SK-N-SH (cell line): ENCODE measurements at regions not wholly inside any gene's neighbourhood (a gene's known extent, or its start where the extent isn't known, plus 50 kb on each side); places are given as distances from the start of the nearest gene placed in this dataset.

Experiments used
- CTCF ChIA-PET: fragments of 300-600, 350-600 bp; formaldehyde crosslinking; extraction: SDS; loops from one replicate; lab custom pipeline; 2021; lab: Yijun Ruan, JAX
- POLR2A ChIA-PET: fragments of 350-600 bp; sonication (Branson Sonifier 250); formaldehyde crosslinking; extraction: SDS; loops from one replicate; lab custom pipeline; 2020; ENCODE audit warnings: antibody characterized with exemption, inconsistent platforms; lab: Yijun Ruan, JAX
- DNase-seq: peaks from one replicate; pipeline ENCODE4 v3.0.0; 2012
- H2AFZ ChIP-seq: fragments of 200-600 bp; sonication (generic); 2 replicates; pipeline ENCODE4 v1.8.1; 2016; ENCODE audit warnings: antibody characterized with exemption, mild to moderate bottlenecking, low read depth
- H3F3A ChIP-seq: fragments of 200-600 bp; sonication (generic); replicated peaks from 2 replicates; pipeline ENCODE3; 2016; ENCODE audit warnings: antibody characterized with exemption, mild to moderate bottlenecking; ENCODE audit not compliant: insufficient read depth
- H3K27ac ChIP-seq, 2 experiments: fragments of 200-500 bp in 1 of 2; fragments of 200-600 bp in 1 of 2; sonication (Bioruptor generic) in 1 of 2; sonication (generic), shearing (Covaris generic) in 1 of 2; 2 replicates each; pipeline versions ENCODE4 v1.5.1 to v1.6.1; 2014 to 2016; ENCODE audit warnings: low read depth in 2 of 2, inconsistent platforms in 1 of 2, low read length in 1 of 2, mild to moderate bottlenecking in 1 of 2, mixed read lengths in 1 of 2
- H3K27me3 ChIP-seq: fragments of 200-600 bp; sonication (generic), shearing (Covaris generic); 2 replicates; pipeline ENCODE4 v1.6.1; 2016; ENCODE audit warnings: mixed run types; ENCODE audit not compliant: insufficient read depth
- H3K36me3 ChIP-seq, 2 experiments: fragments of 200-500 bp in 1 of 2; fragments of 200-600 bp in 1 of 2; sonication (Bioruptor generic) in 1 of 2; sonication (generic) in 1 of 2; replicated peaks in 1 of 2; 2 replicates each; pipeline versions ENCODE3 to v1.5.1; 2014 to 2016; ENCODE audit warnings: low read length in 1 of 2, mild to moderate bottlenecking in 1 of 2; ENCODE audit not compliant: insufficient read depth in 2 of 2, control insufficient read depth in 1 of 2
- H3K4me1 ChIP-seq, 2 experiments: fragments of 200-500 bp in 1 of 2; fragments of 200-600 bp in 1 of 2; sonication (Bioruptor generic) in 1 of 2; sonication (generic), shearing (Covaris generic) in 1 of 2; 2 replicates each; pipeline versions ENCODE4 v1.5.1 to v1.6.1; 2014 to 2016; ENCODE audit warnings: low read depth in 1 of 2, low read length in 1 of 2, mixed run types in 1 of 2; ENCODE audit not compliant: insufficient read depth in 2 of 2, control insufficient read depth in 1 of 2
- H3K4me2 ChIP-seq: fragments of 200-600 bp; sonication (generic), shearing (Covaris generic); 2 replicates; pipeline ENCODE4 v1.6.1; 2017; ENCODE audit warnings: mixed run types
- H3K4me3 ChIP-seq, 2 experiments: fragments of 200-500 bp in 1 of 2; fragments of 200-600 bp in 1 of 2; sonication (Bioruptor generic) in 1 of 2; sonication (generic), shearing (Covaris generic) in 1 of 2; 2 replicates each; pipeline versions ENCODE4 v1.5.1 to v1.8.1; 2014 to 2016; ENCODE audit warnings: low read depth in 2 of 2, inconsistent platforms in 1 of 2, low read length in 1 of 2, mild to moderate bottlenecking in 1 of 2, mixed read lengths in 1 of 2, moderate library complexity in 1 of 2
- H3K79me2 ChIP-seq: fragments of 200-600 bp; sonication (generic); 2 replicates; pipeline ENCODE4 v1.8.1; 2017; ENCODE audit warnings: mild to moderate bottlenecking; ENCODE audit not compliant: insufficient read depth
- H3K9ac ChIP-seq: fragments of 200-600 bp; sonication (generic); 2 replicates; pipeline ENCODE4 v1.6.1; 2017; ENCODE audit warnings: mixed run types
- H3K9me2 ChIP-seq: fragments of 200-600 bp; sonication (generic); 2 replicates; pipeline ENCODE4 v1.6.1; 2017; ENCODE audit warnings: mixed run types
- H3K9me3 ChIP-seq: fragments of 200-600 bp; sonication (generic); 2 replicates; pipeline ENCODE4 v1.6.1; 2017; ENCODE audit warnings: mixed run types, mild to moderate bottlenecking, moderate library complexity
- H4K20me1 ChIP-seq: fragments of 200-600 bp; sonication (generic); 2 replicates; pipeline ENCODE4 v1.6.1; 2017; ENCODE audit warnings: mild to moderate bottlenecking, mixed run types; ENCODE audit not compliant: insufficient read depth
- CHD2 ChIP-seq: fragments of 150-350 bp; IDR thresholded peaks from 2 replicates; pipeline ENCODE4 v1.6.1; 2018; ENCODE audit warnings: low read length; ENCODE audit not compliant: partially characterized antibody
- EP300 ChIP-seq, 2 experiments: IDR thresholded peaks; 2 replicates each; pipeline versions ENCODE4 v1.4.0 to v1.6.1; 2012; ENCODE audit warnings: borderline replicate concordance in 1 of 2, low read depth in 1 of 2, low read length in 1 of 2
- EZH2phosphoT487 ChIP-seq: fragments of 200-600 bp; sonication (generic); IDR thresholded peaks from 2 replicates; pipeline ENCODE4 v1.6.1; 2017; ENCODE audit warnings: low read depth, mixed run types, mild to moderate bottlenecking, antibody characterized with exemption, moderate library complexity, borderline replicate concordance
- FOXJ3 ChIP-seq: sonication (generic); formaldehyde crosslinking; IDR thresholded peaks from 2 replicates; pipeline ENCODE4 v1.5.1; 2020; ENCODE audit warnings: mild to moderate bottlenecking, missing genetic modification reagents
- GABPA ChIP-seq: IDR thresholded peaks from 2 replicates; pipeline ENCODE4 v1.4.0; 2012; ENCODE audit warnings: low read depth, mild to moderate bottlenecking
- GATA2 ChIP-seq: sonication (generic); formaldehyde crosslinking; IDR thresholded peaks from 2 replicates; pipeline ENCODE4 v1.5.0; 2020; ENCODE audit warnings: mild to moderate bottlenecking, missing genetic modification reagents
- MXI1 ChIP-seq: IDR thresholded peaks from 2 replicates; pipeline ENCODE4 v1.6.1; 2012; ENCODE audit warnings: mild to moderate bottlenecking, low read depth, low read length, improper control_type of control experiment
- NFIC ChIP-seq: IDR thresholded peaks from 2 replicates; pipeline ENCODE4 v1.4.0; 2012; ENCODE audit warnings: borderline replicate concordance
- POLR2AphosphoS5 ChIP-seq: IDR thresholded peaks from 2 replicates; pipeline ENCODE4 v1.6.1; 2012; ENCODE audit warnings: low read depth, low read length
- RAD21 ChIP-seq: IDR thresholded peaks from 2 replicates; pipeline ENCODE4 v1.6.1; 2012; ENCODE audit warnings: mild to moderate bottlenecking, low read length
- RFX5 ChIP-seq: IDR thresholded peaks from 2 replicates; pipeline ENCODE4 v1.6.1; 2012; ENCODE audit warnings: mild to moderate bottlenecking, improper control_type of control experiment, low read length
- RXRA ChIP-seq: IDR thresholded peaks from 2 replicates; pipeline ENCODE4 v1.4.0; 2012; ENCODE audit warnings: low read depth, mild to moderate bottlenecking, borderline replicate concordance
- SMC3 ChIP-seq: IDR thresholded peaks from 2 replicates; pipeline ENCODE4 v1.6.1; 2012; ENCODE audit warnings: low read depth, low read length, improper control_type of control experiment
- TEAD4 ChIP-seq: IDR thresholded peaks from 2 replicates; pipeline ENCODE4 v1.4.0; 2012; ENCODE audit warnings: mild to moderate bottlenecking, borderline replicate concordance; ENCODE audit not compliant: insufficient read depth
- ZBTB33 ChIP-seq: IDR thresholded peaks from 2 replicates; pipeline ENCODE4 v1.4.0; 2012; ENCODE audit warnings: low read depth, borderline replicate concordance
- WGBS: methylation state at CpG from one replicate; pipeline ENCODE4 v1.1.6; 2017; ENCODE audit warnings: low lambda C conversion rate; 5-methylcytosine and 5-hydroxymethylcytosine counted together
- TF ChIP-seq, protein P1 (sequence below): fragments of 150-350 bp; IDR thresholded peaks from 2 replicates; pipeline ENCODE4 v1.6.1; 2016; ENCODE audit warnings: mild to moderate bottlenecking, low read depth, low read length
- TF ChIP-seq, protein P2 (sequence below): IDR thresholded peaks from 2 replicates; pipeline ENCODE4 v1.4.0; 2012; ENCODE audit warnings: low read depth, borderline replicate concordance

GRCh38 chr2:235171550-235172031 is 219.8 kb downstream of the SH3BP4 start (continued):
- TF ChIP-seq, protein P1, sequence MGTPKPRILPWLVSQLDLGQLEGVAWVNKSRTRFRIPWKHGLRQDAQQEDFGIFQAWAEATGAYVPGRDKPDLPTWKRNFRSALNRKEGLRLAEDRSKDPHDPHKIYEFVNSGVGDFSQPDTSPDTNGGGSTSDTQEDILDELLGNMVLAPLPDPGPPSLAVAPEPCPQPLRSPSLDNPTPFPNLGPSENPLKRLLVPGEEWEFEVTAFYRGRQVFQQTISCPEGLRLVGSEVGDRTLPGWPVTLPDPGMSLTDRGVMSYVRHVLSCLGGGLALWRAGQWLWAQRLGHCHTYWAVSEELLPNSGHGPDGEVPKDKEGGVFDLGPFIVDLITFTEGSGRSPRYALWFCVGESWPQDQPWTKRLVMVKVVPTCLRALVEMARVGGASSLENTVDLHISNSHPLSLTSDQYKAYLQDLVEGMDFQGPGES: no peak
- TF ChIP-seq, all 33 proteins: peak for 7

DNA sequence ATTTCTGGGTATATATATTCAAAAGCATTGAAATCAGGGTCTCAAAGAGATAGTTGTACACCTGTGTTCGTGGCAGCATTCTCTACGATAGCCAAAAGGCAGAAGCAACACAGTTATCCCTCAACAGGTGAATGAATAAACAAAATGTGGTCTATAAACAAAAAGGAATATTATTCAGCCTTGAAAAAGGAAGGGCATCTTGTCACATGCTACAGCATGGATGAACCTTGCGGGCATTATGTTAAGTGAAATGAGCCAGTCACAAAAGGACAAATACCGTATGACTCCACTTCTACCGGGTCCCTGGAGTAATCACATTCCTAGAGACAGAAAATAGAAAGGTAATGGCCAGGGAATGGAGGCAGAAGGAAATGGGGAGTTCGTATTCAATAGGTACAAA is 228.8 kb downstream of the SH3BP4 start:
- no peak overlapping the region for H3K4me2 ChIP-seq
- H3K4me1 ChIP-seq: no peaks in the 10 kb centered on the region
- no peaks in the 10 kb centered on the region for H3K9me2 ChIP-seq
- no peak overlapping the region for H2AFZ ChIP-seq
- H3K9me3 ChIP-seq: no peaks in the 10 kb centered on the region
- H3K4me3 ChIP-seq: no peak overlapping the region
- CTCF ChIA-PET: no interaction called here
- POLR2A ChIA-PET: no interaction called here
- no peak overlapping the region for H3K9ac ChIP-seq
- no peaks in the 10 kb centered on the region for H3F3A ChIP-seq
- H3K79me2 ChIP-seq: no peaks in the 10 kb centered on the region
- DNase-seq: no peak
- TF ChIP-seq NFIC: no peak
- no peaks in the 10 kb centered on the region for H3K36me3 ChIP-seq
- H3K27ac ChIP-seq: no peak overlapping the region
- H4K20me1 ChIP-seq: no peaks in the 10 kb centered on the region
- peaks cover 5% of the 10 kb centered on the region; the same call in 1 of the 2 replicates for H3K27me3 ChIP-seq
- 44% methylated on average over 6 of the region's 6 CpGs for WGBS

DNA sequence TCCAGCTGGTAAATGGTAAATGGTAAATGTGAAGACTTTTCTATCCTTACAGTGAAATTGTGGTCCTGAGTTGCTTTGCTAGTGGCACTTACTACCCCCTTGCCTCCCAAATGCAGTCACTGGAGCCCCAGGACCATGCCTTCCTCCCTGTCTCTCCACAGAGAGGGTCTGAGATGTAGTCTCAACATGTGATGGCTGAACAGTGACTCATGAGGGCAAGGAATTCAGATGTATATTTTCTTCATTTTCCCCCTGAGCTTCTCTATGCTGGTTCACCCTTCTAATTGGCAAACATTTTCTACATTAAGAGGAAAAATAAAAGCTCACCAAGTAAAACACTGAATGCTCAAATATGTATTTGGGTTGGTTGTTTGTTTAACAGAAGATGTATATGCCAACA is 232.0 kb downstream of the SH3BP4 start:
- no peak overlapping the region for H3K9ac ChIP-seq
- CTCF ChIA-PET: no interaction called here
- no peaks in the 10 kb centered on the region for H4K20me1 ChIP-seq
- DNase-seq: no peak
- no peak overlapping the region for H3K4me3 ChIP-seq
- no peaks in the 10 kb centered on the region for H3F3A ChIP-seq
- POLR2A ChIA-PET: no interaction called here
- no peaks in the 10 kb centered on the region for H3K9me2 ChIP-seq
- H3K27ac ChIP-seq: no peak overlapping the region
- no peaks in the 10 kb centered on the region for H3K79me2 ChIP-seq
- no peaks in the 10 kb centered on the region for H3K9me3 ChIP-seq
- H3K4me1 ChIP-seq: no peaks in the 10 kb centered on the region
- no peak overlapping the region for H3K4me2 ChIP-seq
- no peaks in the 10 kb centered on the region for H3K36me3 ChIP-seq
- TF ChIP-seq EZH2phosphoT487: no peak
- no peak for TF ChIP-seq TEAD4
- no peak for TF ChIP-seq FOXJ3 (CRISPR knock-in tag)
- no peak for TF ChIP-seq RFX5
- TF ChIP-seq POLR2AphosphoS5: no peak
- no peak for TF ChIP-seq MXI1
- no peak for TF ChIP-seq GATA2 (CRISPR knock-in tag)
- no peak for TF ChIP-seq ZBTB33
- TF ChIP-seq RXRA: no peak
- TF ChIP-seq, protein P2, sequence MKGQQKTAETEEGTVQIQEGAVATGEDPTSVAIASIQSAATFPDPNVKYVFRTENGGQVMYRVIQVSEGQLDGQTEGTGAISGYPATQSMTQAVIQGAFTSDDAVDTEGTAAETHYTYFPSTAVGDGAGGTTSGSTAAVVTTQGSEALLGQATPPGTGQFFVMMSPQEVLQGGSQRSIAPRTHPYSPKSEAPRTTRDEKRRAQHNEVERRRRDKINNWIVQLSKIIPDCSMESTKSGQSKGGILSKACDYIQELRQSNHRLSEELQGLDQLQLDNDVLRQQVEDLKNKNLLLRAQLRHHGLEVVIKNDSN: no peak
- no peak for TF ChIP-seq EP300 (IDR thresholded peaks at IDR 0.05; ENCODE audit: borderline replicate concordance in 1 of 2, low read depth in 1 of 2, low read length in 1 of 2)
- no peak for TF ChIP-seq GABPA
- TF ChIP-seq RAD21: no peak
- no peak for TF ChIP-seq SMC3
- no peak for TF ChIP-seq CHD2
- H2AFZ ChIP-seq: no peak overlapping the region
- H3K27me3 ChIP-seq: peaks cover 5% of the 10 kb centered on the region; the same call in 1 of the 2 replicates
